ENCODE measurements at regions not wholly inside any gene's neighbourhood (a gene's known extent, or its start where the extent isn't known, plus 50 kb on each side); places are given as distances from the start of the nearest gene placed in this dataset.

DNA sequence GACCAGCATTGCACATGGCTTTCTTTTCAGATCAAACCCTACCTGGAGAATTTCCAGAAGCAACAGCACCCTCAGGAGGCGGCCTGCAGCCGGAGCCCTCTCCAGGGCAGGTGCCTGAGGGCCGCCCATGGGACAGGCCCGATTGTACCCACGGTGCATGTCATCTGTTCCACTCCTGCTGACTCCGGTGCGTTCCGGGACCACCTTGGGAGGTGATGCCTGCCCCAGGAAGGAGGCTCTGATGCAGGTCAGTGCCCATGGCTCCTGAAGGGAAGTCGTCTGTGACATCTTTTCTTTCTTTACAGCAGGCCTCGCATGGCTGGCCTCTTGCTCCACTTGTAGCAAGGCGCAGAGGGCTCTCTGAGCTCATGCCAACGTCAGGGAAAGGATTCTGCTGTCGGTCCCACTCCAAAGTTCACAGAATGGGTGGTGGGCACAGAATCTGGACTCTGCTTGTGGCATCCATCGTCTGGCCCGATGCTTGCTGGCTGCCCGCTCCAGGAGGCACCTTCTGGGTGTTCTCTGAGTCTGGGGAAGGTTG is 160.7 kb upstream of the RTL1 start:
- no peak for DNase-seq (ENCODE audit: low spot score)

DNA sequence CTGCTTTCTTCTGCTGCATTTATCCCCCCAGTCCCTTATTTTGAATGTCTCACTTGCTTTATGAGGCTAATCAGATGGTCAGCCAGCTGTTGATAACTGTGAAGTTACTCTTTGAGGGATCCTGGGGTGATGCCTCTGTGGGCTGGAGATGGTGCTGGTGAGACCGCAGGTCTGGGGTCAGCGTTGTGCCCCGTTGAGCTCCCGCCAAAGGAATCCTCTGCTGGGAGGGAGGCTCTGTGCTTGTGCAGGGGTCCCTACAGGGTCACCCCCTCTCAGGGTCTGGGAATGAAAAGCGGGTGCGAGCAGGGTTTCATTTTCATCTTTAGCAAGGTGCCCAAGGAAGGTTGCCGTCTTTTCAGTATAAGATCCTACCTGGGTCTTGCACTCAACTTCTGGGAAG is 161.2 kb upstream of the RTL1 start:
- no peak for DNase-seq (ENCODE audit: low spot score)

GRCh38 chr14:101065246-101065645 is 161.7 kb upstream of the RTL1 start:
- DNase-seq (ENCODE audit: low spot score): no peak

DNA sequence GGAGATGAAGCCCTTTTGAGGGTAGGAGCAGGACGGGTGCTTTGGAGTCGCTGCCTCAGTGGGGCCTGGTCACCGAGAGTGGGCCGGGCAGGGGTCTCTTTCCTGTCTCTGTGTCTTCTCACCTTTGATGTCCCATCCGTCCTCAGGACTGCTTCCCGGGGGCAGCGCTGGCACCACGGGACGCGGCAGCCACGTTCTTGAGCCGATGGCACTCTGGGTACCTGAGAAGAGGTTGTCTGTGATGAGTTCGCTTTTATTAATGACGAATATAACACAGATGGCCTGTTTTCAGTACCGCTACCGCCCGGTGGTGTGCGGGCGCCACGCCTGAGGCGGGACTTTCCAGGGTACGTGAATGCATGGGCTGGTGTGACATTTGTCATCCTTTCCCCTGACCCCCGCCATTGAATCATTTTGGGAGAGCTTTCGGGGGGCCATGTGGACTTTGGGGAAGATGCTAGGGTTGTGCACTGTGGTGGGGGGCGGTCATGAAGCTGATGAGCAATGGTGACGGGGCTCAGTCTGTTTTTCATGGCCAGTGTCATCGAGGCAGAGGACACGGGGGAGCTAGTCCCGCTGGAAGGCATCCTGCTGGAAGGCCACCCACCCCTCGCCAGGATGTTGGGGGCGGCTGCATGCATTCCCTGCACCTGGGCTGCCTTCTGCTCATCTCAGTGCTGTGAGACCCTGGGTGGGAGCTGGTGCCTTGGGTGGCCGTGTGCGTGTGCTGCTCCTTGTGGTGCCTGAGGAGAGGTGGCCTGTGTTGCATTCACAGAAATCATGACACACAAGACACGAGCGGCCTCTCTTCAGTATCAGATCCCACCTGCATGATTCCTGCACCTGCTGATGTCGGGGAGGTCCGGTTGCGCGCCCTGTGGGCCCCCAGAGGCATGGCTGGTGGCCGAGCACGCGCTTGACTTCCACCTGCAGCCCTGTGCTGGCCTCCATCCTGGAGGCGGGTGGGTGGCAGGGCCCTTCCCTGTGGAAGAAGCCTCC is 162.5 kb upstream of the RTL1 start:
- DNase-seq (ENCODE audit: low spot score): peak; percentile 53

DNA sequence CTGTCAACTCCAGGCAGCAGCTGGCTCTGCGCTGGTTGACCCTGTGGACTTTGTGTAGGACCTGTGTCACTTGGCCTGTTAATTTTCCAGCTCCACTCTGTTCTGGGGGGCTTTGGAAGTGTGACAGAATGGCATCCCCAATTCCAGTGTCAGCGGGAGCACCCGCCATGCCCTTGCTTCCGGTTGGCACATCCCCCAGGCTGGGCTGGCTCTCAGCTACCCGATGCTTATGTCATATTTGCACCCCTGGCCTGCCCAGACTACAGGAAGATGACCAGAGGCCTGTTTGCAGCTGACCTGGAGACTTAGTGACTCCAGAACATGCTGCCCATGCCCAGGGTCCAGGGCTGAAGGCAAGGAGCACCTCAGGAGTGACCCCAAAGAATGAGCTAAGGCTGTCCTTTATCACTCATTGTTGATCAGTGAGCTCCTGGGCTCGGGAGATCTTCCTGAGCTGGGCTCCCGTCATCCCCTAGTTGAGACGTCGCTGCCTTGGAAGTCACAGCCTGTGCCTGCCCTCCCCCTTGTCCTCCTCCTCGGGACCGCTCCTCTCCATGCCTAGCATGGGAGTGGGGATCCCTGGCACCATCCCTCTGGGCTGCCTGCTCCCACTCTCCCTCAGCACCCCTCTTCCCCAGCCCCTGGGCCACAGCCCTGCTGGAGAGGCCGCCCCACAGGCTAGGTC is 163.4 kb upstream of the RTL1 start:
- peak; percentile 87 for DNase-seq (ENCODE audit: low spot score)

DNA sequence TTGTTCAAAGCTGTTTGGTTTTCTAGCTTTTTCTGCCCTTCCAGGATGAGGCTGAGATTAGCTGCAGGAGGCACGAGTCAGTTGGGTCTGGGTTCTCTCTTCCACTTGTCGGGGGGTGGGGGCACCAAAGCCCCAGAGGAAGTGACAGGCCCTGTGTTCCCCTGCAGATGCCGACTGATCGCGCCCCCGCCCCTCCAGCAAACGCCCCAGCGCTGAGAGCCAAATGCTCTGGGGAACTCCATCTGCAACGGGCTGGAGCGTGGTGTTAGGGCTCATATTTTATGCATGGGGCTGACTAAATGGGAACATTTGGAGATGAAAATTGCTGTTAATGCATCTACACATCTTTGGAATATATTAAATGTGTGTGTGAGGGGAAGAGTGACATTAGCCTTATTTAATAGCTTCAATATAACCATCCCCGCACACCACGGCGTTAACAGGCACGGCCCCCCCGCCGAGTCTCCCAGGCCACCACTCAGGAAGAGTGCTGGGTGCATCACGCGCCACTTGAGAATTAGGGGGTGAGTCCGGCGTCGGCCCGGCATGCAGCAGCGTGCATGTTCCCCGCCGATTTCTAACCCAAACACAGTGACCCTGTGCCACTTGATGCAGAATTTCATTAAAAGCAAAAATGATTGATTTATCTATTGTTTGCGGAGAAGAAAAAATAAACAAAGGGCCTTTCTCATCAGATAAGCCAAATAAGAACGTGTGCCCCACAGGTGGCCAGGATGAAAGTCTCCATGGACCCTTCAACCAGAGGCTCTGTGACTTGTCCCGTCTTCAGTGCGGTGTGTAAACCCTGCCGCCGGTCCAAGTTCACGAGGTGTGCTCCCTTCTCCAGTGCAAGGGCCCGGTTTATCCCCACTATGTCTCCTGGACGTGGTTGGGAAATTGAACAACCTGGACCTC is 165.0 kb upstream of the RTL1 start:
- peak; percentile 85 for DNase-seq (ENCODE audit: low spot score)

- peak; percentile 55 for DNase-seq (ENCODE audit: low spot score)
Measured at GRCh38 chr14:101069228-101069549, 165.7 kb upstream of the RTL1 start.

DNA sequence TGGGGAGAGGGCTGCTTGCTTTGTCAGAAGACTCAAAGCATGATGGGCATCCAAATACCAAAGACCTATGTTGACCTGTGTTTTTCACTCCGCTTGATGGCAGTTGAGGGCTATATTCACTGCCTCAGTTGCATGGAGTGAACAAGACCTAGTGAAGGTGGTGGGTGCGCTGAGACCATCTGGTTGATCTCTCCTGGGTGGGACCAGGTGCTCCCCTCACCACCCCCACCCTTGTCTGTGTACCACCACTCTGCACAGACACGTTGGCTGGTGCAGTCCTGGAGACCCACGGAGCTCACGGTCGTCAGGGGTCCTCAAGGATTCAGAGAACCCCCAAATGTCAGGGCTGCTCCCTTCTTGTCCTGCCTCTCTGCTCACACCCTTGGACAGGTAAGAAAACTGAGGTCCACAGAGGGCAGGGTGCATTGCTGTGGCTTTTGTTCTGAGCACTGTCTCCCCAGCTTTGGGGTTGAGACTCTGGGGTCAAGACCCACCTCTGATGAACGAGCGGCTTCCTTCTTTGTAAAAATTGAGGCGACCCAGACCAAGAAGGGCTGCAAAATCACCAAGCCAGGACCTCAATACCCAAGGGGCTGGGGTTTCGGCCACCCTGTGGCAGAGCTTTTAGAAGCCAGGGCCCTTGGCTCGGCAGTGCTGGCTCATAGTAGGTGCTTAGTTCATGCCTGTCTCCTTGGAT is 166.3 kb upstream of the RTL1 start:
- peak; percentile 75 for DNase-seq (ENCODE audit: low spot score)

DNA sequence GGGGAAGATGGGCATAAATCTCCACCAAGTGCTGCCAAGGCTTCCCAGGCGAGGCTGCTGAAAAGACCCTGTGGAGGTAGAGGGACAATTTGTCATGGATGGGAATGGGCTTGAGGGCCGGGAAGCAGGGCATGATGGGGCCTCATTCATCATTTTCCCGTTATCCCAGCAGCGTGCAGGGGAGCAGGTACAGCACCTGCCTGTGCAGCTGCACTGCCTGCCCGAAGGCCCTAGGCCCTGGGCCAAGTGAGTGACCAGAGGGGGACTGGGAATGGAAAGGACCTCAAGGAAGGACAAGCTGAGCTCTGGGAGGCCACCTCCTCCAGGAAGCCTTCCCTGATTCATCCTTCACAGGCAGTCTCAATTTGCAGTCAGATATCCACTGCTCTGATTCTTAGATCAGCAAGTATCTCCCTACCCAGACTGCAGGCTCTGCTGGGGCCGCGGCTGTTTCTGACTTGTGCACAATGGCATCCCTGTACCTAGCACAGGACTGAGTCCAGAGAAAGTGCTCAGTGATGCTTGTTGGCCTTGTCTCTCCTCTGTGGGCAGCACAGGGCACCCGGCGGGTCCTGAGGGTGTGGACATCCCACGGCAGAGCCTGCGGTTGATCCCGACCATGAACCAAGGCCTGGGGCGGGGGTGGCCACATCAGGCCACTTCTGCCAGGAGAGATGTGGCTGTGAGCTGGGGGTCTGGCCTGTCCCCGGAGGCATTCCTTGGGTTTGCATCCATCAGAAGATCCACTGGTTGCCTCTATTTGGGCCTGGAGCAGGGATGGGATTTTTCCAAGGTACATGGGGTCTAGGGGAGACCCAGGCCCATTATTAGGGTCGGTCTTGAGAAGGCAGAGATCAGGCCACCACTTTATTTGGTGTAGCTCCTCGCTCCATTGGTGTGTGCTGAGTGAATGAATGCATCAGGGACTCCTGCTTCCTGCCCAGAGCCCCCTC is 167.3 kb upstream of the RTL1 start:
- peak; percentile 59 for DNase-seq (ENCODE audit: low spot score)

DNA sequence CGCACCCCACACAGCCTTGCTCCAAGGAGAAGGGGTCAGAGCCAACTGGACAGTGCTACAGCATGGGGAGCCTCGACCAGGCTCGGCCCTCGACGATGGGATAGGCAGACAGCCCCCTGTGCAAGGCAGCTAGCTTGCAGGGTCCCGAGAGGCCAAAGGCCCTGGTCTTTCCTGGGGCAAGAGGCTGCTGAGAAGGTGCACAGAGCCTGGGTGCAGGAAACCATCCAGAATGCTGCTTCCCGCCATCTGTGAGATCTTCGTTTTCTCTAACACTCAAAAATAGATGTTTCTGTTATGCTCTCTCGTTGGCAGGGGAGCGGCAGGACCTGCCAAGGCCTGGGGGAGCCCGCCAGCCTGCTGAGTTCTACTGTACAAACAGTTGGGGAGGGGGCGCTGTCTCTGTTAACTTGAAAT is 168.0 kb upstream of the RTL1 start:
- DNase-seq (ENCODE audit: low spot score): peak; percentile 47

DNA sequence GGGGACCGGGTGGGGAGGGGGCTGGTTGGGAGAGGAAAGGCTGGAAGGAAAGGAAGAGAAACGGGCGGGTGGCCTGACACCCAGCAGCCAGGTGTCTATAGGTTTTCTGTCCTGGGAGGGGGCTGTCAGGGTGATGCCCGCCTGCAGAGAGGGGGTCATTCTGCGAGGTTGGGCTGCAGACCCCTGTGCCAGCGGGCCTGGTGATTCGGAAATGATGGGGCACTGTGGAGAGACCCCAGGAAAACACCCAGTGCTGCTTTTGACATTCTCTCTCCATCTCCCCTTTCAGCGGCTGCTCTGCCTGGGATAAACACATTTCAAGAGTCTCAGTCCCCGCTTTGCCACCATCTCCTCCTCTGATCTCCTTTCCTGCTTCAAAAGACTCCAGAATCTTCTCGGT is 168.5 kb upstream of the RTL1 start:
- DNase-seq (ENCODE audit: low spot score): peak; percentile 64

DNA sequence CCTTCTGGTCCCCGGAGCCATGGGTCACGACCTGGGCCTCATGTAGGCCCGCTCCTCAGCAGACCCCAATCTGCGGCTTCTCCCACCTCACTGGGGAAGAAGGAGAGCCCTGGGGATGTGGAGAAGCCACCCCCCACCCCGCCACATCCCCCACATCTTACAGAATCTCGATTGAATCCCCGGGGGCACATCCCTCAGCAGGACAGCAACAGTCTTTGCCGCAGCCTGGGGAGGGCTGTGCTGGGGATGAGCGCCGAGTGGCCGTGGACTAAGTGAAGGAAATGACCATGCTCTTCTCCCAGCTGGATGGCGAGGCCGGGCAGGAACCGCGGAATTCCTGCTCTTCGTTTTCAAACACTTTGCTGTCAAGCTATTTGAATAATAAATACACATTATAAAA is 169.0 kb upstream of the RTL1 start:
- peak; percentile 68 for DNase-seq (ENCODE audit: low spot score)

DNA sequence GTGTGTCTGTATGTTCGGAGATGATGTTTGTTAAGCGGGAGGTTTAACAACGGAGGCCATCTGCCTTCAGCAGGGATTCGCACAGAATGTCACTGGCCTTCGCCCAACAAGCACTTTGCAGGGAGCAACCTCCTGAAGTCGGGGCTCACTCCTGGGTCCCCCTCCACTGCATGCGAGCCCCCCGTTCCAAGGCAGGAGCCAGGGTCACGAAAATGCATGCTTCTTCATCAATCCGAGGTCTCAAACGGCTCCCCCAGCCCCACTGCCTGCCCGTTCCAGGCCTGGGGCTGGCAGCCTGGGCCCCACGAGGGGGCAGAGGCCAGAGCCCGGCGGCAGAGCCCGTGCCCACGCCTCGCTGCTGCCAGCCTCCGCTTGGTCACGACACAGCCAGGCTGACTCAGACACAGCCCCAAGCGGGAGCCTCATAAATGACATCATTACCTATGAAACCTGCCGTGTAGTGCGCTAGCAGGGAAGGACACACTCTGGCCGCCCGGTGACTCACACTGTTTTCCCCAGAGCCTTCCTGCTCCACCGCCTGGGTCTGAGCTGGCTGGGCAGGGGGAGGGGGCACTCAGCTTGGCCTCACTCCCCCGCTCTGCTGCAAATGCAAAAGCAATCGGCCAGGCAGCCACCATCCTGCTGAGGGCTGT is 169.5 kb upstream of the RTL1 start:
- DNase-seq (ENCODE audit: low spot score): peak; percentile 89

GRCh38 chr14:101073598-101073965 is 170.1 kb upstream of the RTL1 start:
- peak; percentile 64 for DNase-seq (ENCODE audit: low spot score)

DNA sequence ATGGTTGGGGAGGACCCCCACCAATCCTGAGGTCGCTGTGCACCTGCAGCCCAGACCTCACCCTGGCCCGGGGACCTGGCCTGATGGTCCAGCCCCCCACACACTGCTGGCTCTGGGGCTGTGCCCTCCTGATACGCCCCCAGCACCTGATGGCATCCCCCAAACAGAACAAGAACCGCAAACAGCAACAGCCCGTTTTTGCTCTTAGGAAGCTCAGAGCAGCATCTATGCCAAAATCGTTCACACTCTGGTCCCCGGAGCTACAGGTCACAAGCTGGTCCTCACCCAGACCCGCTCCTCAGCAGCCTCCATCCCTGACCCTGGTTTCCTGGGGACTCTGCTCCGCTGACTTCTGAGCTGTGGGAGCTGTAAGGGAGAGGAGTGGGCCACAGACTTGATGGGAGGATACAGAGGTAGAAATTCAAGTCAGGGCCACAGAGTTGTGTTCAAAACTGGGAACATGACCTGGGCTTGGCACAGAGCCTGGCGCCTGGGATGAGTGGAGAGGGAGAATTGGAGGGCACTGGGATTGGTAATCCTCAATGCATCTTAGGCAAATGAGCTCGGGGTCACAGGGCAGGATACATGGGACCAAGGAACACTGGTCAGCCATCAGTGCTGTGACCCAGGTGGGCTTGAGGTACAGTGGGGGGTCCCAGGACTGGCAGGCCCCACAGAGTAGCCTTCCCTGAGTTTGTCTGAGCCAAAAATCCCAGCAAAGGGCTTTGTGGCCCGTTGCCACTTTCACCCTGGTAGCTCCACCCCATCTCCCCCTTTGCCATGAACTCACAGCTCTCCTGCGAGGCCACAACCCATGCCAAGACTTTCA is 170.9 kb upstream of the RTL1 start:
- peak; percentile 72 for DNase-seq (ENCODE audit: low spot score)

- DNase-seq (ENCODE audit: low spot score): no peak
Measured at GRCh38 chr14:101075025-101075800, 171.7 kb upstream of the RTL1 start.

GRCh38 chr14:101075801-101076413 is 172.4 kb upstream of the RTL1 start:
- DNase-seq (ENCODE audit: low spot score): peak; percentile 78
